HepG2 (cell line): ENCODE measurements at regions not wholly inside any gene's neighbourhood (a gene's known extent, or its start where the extent isn't known, plus 50 kb on each side); places are given as distances from the start of the nearest gene placed in this dataset.

Experiments
- CTCF ChIP-seq: sonication (generic); formaldehyde crosslinking; IDR thresholded peaks from 2 replicates; pipeline ENCODE4 v1.5.0; 2020; ENCODE audit warnings: mild to moderate bottlenecking, missing genetic modification reagents, moderate library complexity
- E2F1 ChIP-seq: sonication (generic); formaldehyde crosslinking; IDR thresholded peaks from 2 replicates; pipeline ENCODE4 v1.5.0; 2020; ENCODE audit warnings: missing genetic modification reagents
- HNF4A ChIP-seq: sonication (generic); formaldehyde crosslinking; IDR thresholded peaks from 2 replicates; pipeline ENCODE4 v1.4.0; 2020; ENCODE audit warnings: missing genetic modification reagents
- PCBP2 ChIP-seq: fragments of 200-400 bp; formaldehyde crosslinking; optimal IDR thresholded peaks from 2 replicates; pipeline ENCODE3; 2018; ENCODE audit warnings: low read length, low read depth; ENCODE audit not compliant: poor library complexity, severe bottlenecking
- PTBP1 ChIP-seq: fragments of 200-400 bp; formaldehyde crosslinking; IDR thresholded peaks from 2 replicates; pipeline ENCODE4 v1.6.1; 2018; ENCODE audit warnings: low read length, low read depth; ENCODE audit not compliant: poor library complexity, severe bottlenecking
- SP1 ChIP-seq, 2 experiments: fragments of 450-650 bp in 1 of 2; sonication (generic) in 1 of 2; formaldehyde crosslinking in 1 of 2; IDR thresholded peaks; 2 replicates each; pipeline versions ENCODE4 v1.4.0 to v1.6.1; 2016 to 2020; ENCODE audit warnings: missing genetic modification reagents in 1 of 2
- ZNF703 ChIP-seq: sonication (generic); formaldehyde crosslinking; IDR thresholded peaks from 2 replicates; pipeline ENCODE4 v1.5.1; 2020; ENCODE audit warnings: missing genetic modification reagents, mild to moderate bottlenecking, moderate library complexity, borderline replicate concordance

GRCh38 chr7:19557726-19558465, 150.9 kb downstream of the POLR1F start:
- TF ChIP-seq HNF4A (CRISPR knock-in tag) (no peak), CTCF (CRISPR knock-in tag) (no peak), PCBP2 (no peak), ZNF703 (no peak), E2F1 (CRISPR knock-in tag) (no peak), SP1 (IDR thresholded peaks at IDR 0.05) (no peak), SP1 (CRISPR knock-in tag; IDR thresholded peaks at IDR 0.05) (no peak), PTBP1 (no peak)
